Activated naive CD4-positive, alpha-beta T cell treated with anti-CD3 and anti-CD28 coated beads for 36 hours (primary cell): ENCODE measurements at regions not wholly inside any gene's neighbourhood (a gene's known extent, or its start where the extent isn't known, plus 50 kb on each side); places are given as distances from the start of the nearest gene placed in this dataset.
"Not testable (repeated sequence)": the region's sequence is repeated elsewhere in the genome, so short reads cannot be mapped to it uniquely, and the experiment has no call there.

Experiments
- CTCF ChIA-PET: fragments of 350-600 bp; sonication (Branson Sonifier 250); formaldehyde crosslinking; loops from one replicate; lab custom pipeline; 2021; ENCODE audit warnings: antibody characterized with exemption; lab: Charles Lee
- DNase-seq: peaks from one replicate; pipeline ENCODE4 v3.0.0-alpha.2; 2020
- H3K27ac Mint-ChIP-seq: one replicate; pipeline ENCODE4 v1.8.0; 2021; ENCODE audit warnings: mild to moderate bottlenecking, mixed read lengths
- H3K27me3 Mint-ChIP-seq: one replicate; pipeline ENCODE4 v1.8.0; 2021; ENCODE audit warnings: low read depth, mixed read lengths
- H3K36me3 Mint-ChIP-seq: one replicate; pipeline ENCODE4 v1.8.0; 2021; ENCODE audit warnings: low read depth, mixed read lengths
- H3K4me1 Mint-ChIP-seq: one replicate; pipeline ENCODE4 v1.8.0; 2021; ENCODE audit warnings: low read depth, mixed read lengths
- H3K4me3 Mint-ChIP-seq: one replicate; pipeline ENCODE4 v1.8.0; 2021; ENCODE audit warnings: mild to moderate bottlenecking, moderate library complexity, mixed read lengths
- H3K9me3 Mint-ChIP-seq: one replicate; pipeline ENCODE4 v1.8.0; 2021; ENCODE audit warnings: mixed read lengths
- intact Hi-C: fragments of 100-400 bp; cut with micrococcal nuclease; formaldehyde crosslinking; loops from one replicate; pipeline ENCODE4 v1.15.1; 2023

DNA sequence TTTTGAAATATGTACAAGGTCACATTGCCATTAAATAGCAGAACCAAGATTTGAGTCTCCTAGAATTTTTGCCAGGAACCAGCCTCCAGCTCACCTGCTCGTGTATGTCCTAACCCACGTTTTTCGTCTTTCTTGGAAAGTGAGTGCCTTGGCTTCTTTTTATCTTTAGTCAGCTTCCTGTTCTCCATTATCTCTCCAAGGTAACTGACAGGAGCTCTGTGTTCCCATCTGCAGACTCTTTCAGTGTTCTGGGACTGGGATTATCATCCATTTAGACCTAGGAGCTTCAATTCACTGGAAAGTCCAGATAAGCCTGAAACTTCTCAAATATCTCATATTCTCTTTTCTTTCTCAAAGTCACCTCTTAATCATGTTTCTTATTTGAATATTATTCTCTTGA lies 193.7 kb downstream of the ZIC5 start:
- intact Hi-C loops: no loop called here
- DNase-seq: no peak
- Mint-ChIP-seq H3K27ac (no peak overlapping the region), H3K9me3 (peaks cover 9% of the 10 kb centered on the region), H3K36me3 (peaks cover 16% of the 10 kb centered on the region), H3K27me3 (no peaks in the 10 kb centered on the region), H3K4me3 (no peak overlapping the region), H3K4me1 (no peaks in the 10 kb centered on the region)
- CTCF ChIA-PET: no interaction called here

DNA sequence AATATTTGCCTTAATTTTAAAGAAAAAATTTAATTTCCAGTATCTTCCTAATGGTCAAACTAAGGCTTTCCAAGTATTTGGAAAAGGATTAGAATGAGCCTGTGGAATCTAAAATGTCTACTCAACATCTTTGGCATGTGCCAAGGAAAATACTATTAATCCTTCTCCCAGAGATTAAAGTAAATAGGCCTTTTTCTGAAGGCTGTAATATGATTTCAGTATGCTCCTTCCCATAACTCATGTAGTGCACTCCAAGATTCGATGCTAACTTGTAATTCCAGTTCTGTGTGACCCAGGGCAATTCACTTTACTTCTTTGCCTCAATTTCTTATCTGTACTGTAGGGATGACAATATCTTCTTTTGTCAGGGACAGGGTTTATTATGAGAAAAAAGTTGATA lies 196.9 kb downstream of the ZIC5 start:
- CTCF ChIA-PET: no interaction called here
- Mint-ChIP-seq H3K27me3 (no peaks in the 10 kb centered on the region), H3K36me3 (peaks cover 11% of the 10 kb centered on the region), H3K4me3 (no peak overlapping the region), H3K27ac (no peak overlapping the region), H3K4me1 (no peaks in the 10 kb centered on the region), H3K9me3 (no peaks in the 10 kb centered on the region)
- intact Hi-C loops: no loop called here
- no peak for DNase-seq

DNA sequence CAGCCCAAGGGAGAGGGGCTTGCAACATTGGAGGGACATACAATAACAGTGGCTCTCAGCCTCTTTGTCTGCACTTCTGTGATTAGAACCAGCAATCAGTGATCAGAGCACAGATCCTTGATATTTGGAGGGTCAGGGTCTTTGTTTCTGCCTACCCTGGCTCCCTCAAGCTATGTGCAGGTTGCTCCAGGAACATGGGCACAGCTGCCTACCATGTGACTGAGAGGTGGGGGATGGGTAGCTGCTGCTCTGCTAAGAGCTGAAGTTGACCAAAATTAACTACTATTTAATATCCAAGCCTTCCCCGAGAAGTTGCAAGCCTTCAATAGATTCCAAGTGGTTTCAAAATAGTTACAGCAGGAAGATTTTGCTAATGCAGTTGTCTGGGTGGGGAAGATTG lies 202.6 kb downstream of the ZIC5 start:
- Mint-ChIP-seq H3K9me3 (peaks cover 28% of the 10 kb centered on the region), H3K36me3 (peaks cover 22% of the 10 kb centered on the region), H3K4me3 (no peak overlapping the region), H3K4me1 (no peaks in the 10 kb centered on the region), H3K27ac (no peak overlapping the region), H3K27me3 (no peaks in the 10 kb centered on the region)
- CTCF ChIA-PET: no interaction called here
- intact Hi-C loops: no loop called here
- no peak for DNase-seq

DNA sequence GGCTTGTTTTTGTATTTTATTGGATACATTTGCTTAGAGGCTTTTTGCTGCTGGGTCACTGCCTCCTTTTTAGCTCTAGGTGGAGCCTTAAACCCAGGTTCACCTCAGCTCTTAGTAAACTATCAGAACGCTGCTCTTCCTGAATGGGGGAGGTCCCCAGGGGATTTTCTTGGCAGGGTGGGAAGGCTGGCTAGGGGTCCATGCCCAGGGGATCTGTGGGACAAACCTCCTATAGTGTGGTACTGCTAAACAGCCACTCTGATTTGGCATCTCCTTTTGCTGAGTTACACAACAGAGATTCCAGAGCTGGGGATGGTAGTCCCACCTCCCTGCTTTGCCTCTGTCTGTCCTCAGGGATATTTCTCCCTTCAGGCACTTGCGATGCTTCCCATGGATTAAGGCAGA lies 204.9 kb downstream of the ZIC5 start:
- no peak overlapping the region for H3K27ac Mint-ChIP-seq
- peaks cover 30% of the 10 kb centered on the region for H3K36me3 Mint-ChIP-seq
- CTCF ChIA-PET: interaction anchor here (0.6 to 1.0 kb wide), 2 partner anchors 735 to 1336 kb away, joined by 3 to 4 read pairs; no protein-coding TSS in a partner anchor
- no peaks in the 10 kb centered on the region for H3K4me1 Mint-ChIP-seq
- no peak overlapping the region for H3K4me3 Mint-ChIP-seq
- H3K9me3 Mint-ChIP-seq: peaks cover 49% of the 10 kb centered on the region
- intact Hi-C loops: no loop called here
- no peaks in the 10 kb centered on the region for H3K27me3 Mint-ChIP-seq
- no peak for DNase-seq

DNA sequence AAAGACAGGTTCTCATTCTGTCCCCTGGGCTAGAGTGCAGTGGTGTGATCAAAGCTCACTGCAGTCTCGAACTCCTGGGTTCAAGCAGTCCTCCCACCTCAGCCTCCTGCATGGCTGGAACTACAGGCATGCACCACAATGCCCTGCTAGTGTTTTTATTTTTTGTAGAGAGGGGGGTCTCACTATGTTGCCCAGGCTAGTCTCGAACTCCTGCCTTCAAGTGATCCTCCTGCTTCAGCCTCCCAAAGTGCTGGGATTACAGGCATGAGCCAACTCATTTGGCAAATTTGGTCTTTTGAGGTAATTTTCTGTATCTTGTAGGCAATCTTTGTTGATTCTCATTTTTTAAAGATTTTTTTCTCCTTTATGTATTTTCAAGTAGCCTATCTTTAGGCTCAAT lies 205.7 kb downstream of the ZIC5 start:
- intact Hi-C loops: no loop called here
- no peaks in the 10 kb centered on the region for H3K4me1 Mint-ChIP-seq
- H3K9me3 Mint-ChIP-seq: peaks cover 54% of the 10 kb centered on the region
- H3K4me3 Mint-ChIP-seq: no peak overlapping the region
- CTCF ChIA-PET: no interaction called here
- H3K27me3 Mint-ChIP-seq: no peaks in the 10 kb centered on the region
- DNase-seq: no peak
- no peak overlapping the region for H3K27ac Mint-ChIP-seq
- H3K36me3 Mint-ChIP-seq: peaks cover 32% of the 10 kb centered on the region

DNA sequence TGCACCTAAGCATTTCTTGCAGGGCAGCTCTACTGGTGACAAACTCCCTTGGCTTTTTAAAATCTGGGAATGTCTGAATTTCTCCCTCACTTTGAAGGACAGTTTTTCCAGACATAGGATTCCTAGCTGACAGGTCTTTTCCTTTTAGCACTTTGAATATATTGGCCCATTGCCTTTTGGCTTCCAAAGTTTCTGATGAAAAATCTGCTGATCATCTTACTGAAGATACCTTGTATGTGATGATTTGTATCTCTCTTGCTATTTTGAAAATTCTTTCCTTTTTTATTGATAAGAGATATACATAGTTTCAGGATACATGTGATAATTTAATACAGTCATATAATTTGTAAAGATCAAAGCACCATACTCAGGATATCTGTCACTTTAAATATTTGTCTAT lies 211.1 kb downstream of the ZIC5 start:
- H3K4me1 Mint-ChIP-seq: no peaks in the 10 kb centered on the region
- intact Hi-C loops: no loop called here
- CTCF ChIA-PET: interaction anchor here (0.6 to 0.8 kb wide), 3 partner anchors 58 to 762 kb away, joined by 3 to 6 read pairs (median 6); no protein-coding TSS in a partner anchor

DNA sequence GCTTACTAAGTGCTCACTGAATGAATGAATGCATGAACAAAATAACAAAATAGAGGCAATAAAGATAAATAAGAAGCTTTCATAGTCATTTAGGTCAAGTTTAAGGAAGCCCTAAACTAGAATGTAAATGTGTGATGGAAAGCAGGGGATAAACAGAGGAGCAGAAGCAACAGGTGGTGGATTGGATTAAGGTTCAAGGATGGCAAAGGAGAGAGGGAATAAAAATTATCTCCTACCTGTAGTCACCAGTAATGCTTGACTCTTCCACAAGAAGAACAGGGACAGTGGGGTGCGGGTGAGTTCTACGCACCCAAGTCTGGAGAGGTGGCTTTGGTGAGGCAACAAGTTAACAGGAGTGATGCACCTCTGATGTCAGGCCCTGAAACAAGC lies 212.4 kb downstream of the ZIC5 start:
- no peaks in the 10 kb centered on the region for H3K27me3 Mint-ChIP-seq
- no peak overlapping the region for H3K4me3 Mint-ChIP-seq
- H3K36me3 Mint-ChIP-seq: peaks cover 13% of the 10 kb centered on the region
- no peaks in the 10 kb centered on the region for H3K4me1 Mint-ChIP-seq
- CTCF ChIA-PET: no interaction called here
- H3K27ac Mint-ChIP-seq: no peak overlapping the region
- DNase-seq: no peak
- intact Hi-C loops: no loop called here
- H3K9me3 Mint-ChIP-seq: peaks cover 36% of the 10 kb centered on the region

More for the DNA sequence above, 211.1 kb downstream of the ZIC5 start:
- no peak overlapping the region for H3K4me3 Mint-ChIP-seq
- peaks cover 15% of the 10 kb centered on the region for H3K36me3 Mint-ChIP-seq
- H3K27ac Mint-ChIP-seq: no peak overlapping the region
- no peaks in the 10 kb centered on the region for H3K27me3 Mint-ChIP-seq
- no peak for DNase-seq
- H3K9me3 Mint-ChIP-seq: peaks cover 46% of the 10 kb centered on the region

DNA sequence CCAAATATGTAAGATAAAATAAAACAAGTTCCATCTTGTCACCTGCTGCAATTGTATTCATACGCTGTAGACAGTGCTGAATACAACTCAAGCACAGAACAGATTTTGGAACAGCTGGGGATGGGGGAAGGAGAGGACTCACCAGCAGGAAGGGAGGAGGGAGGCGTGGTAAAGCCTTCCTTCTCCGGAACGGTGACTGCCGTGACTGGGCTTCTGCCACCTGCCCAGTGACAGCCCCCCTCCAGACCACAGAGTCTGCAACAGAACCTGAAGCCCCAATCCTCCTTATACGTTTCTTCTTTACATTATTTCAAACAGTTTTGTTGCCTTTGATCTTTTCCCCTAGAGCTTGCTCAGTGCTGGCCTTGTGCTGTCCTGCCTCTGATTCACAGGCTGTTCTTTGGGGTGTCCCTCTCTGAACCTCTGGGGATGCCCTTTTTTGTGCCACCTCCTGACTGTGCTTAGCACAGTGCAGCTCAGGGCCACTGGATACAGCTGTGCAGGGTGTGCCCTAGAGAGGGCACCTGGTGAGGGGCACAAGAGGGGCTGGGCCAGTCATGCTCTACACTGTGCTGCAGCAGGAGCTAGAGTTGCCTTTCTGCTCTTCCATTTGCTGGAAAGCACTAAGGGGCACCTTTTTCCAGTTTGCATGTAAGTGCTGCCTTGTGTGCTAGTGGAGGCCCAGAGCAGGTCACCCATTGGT lies 213.0 kb downstream of the ZIC5 start:
- DNase-seq: no peak
- CTCF ChIA-PET: interaction anchor here (1.4 kb wide), 1 partner anchor 13 kb away, joined by 3 read pairs; no protein-coding TSS in a partner anchor

DNA sequence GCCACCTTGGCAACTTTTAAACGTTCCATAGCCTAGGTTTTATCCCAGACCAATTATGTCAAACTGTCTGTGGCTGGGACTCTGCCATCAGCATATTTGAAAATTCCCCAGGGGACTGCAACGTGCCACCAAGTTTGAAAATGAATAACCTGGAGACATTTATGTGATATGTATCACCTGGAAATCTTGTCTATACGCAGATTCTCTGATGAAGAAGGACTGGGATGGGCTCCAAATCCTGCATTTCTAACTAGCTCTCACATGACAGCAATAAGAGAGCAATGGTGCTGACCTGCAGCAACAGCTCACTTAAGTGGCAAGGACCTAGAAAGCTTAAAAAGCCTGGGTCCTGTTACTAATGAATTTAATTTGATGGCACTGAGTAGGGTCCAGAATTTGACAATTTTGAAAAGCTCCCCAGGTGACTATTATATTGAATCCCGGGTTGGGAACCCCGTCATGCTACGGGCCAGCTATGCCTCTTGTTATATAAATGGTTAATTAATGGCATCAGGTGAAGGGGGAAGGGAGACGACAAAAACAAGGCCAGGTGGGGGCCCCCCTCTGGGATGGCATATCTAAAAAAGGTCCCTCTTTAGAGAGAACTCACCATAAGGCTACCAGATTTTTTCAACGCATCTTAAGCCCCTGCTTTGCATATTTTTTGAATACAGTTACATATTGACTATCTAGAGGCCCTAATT lies 213.7 kb downstream of the ZIC5 start:
- Mint-ChIP-seq H3K27ac (no peak overlapping the region), H3K4me1 (no peaks in the 10 kb centered on the region), H3K36me3 (peaks cover 8% of the 10 kb centered on the region), H3K9me3 (peaks cover 27% of the 10 kb centered on the region), H3K4me3 (no peak overlapping the region), H3K27me3 (no peaks in the 10 kb centered on the region)
- CTCF ChIA-PET: interaction anchor here (0.7 to 1.4 kb wide), 2 partner anchors 12 to 1940 kb away, joined by 3 read pairs; no protein-coding TSS in a partner anchor
- no peak for DNase-seq
- intact Hi-C loops: no loop called here

More for the DNA sequence above, 213.0 kb downstream of the ZIC5 start:
- peaks cover 9% of the 10 kb centered on the region for H3K36me3 Mint-ChIP-seq
- H3K4me3 Mint-ChIP-seq: no peak overlapping the region
- no peaks in the 10 kb centered on the region for H3K4me1 Mint-ChIP-seq
- no peaks in the 10 kb centered on the region for H3K27me3 Mint-ChIP-seq
- peaks cover 34% of the 10 kb centered on the region for H3K9me3 Mint-ChIP-seq
- intact Hi-C loops: no loop called here
- no peak overlapping the region for H3K27ac Mint-ChIP-seq

DNA sequence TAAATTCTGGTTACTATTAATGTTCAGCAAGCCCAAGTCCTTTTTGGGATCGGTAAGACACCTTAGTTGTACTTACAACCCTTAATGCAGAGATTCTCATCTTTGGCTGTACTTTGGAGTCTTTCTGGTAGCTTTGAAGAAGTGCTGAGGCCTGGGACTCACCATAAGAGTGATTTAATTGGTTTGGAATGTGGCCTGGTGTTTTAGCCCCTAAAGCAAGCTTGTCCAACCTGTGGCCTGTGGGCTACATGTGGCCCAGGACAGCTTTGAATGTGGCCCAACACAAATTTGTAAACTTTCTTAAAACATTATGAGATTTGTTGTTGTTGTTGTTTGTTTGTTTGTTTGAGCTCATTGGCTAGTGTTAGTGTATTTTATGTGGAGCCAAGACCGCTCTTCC lies 215.3 kb downstream of the ZIC5 start:
- H3K4me3 Mint-ChIP-seq: no peak overlapping the region
- no peak overlapping the region for H3K27ac Mint-ChIP-seq

DNA sequence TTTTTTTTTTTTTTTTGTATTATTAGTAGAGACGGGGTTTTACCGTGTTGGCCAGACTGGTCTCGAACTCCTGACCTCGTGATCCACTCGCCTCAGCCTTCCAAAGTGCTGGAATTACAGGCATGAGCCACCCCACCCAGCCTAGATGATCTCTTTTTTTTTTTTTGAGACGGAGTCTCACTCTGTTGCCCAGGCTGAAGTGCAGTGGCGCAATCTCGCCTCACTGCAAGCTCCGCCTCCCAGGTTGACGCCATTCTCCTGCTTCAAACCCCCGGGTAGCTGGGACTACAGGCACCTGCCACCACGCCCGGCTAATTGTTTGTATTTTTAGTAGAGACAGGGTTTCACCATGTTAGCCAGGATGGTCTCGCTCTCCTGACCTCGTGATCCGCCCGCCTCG lies 216.8 kb downstream of the ZIC5 start:
- DNase-seq, H3K27me3 Mint-ChIP-seq, H3K27ac Mint-ChIP-seq, H3K4me1 Mint-ChIP-seq, intact Hi-C loops, H3K4me3 Mint-ChIP-seq, H3K9me3 Mint-ChIP-seq, H3K36me3 Mint-ChIP-seq: not testable (repeated sequence)
- CTCF ChIA-PET: interaction anchor here (0.7 kb wide), 1 partner anchor 14 kb away, joined by 5 read pairs; no protein-coding TSS in a partner anchor

More for the DNA sequence above, 215.3 kb downstream of the ZIC5 start:
- intact Hi-C loops: no loop called here
- peaks cover under 1% of the 10 kb centered on the region for H3K36me3 Mint-ChIP-seq
- peaks cover 12% of the 10 kb centered on the region for H3K9me3 Mint-ChIP-seq
- H3K27me3 Mint-ChIP-seq: no peaks in the 10 kb centered on the region
- DNase-seq: no peak
- no peaks in the 10 kb centered on the region for H3K4me1 Mint-ChIP-seq
- CTCF ChIA-PET: no interaction called here

DNA sequence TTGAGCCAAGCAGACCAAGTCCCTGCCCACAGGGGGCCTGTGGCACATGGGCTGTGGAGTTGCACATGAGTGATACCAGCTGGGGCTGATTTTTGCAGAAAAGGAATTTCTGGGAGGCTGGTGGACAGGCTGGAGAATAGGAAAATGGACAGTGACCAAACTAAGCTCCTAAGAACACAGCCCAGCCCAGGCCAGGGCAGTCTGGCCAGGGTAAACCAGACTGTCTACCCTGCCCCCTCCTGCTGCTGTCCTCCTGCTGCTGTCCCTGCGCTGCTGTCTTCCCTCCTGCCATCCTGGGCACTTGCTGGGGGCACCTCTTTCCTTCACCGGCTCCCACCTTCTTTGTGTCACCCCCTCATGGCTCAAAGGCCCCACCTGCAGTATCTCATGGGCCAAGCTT lies 219.2 kb downstream of the ZIC5 start:
- CTCF ChIA-PET: no interaction called here

More for the DNA sequence above, 219.2 kb downstream of the ZIC5 start:
- no peaks in the 10 kb centered on the region for H3K36me3 Mint-ChIP-seq
- DNase-seq: no peak
- intact Hi-C loops: no loop called here
- no peaks in the 10 kb centered on the region for H3K4me1 Mint-ChIP-seq
- no peaks in the 10 kb centered on the region for H3K9me3 Mint-ChIP-seq
- H3K4me3 Mint-ChIP-seq: no peak overlapping the region
- H3K27ac Mint-ChIP-seq: no peak overlapping the region
- no peaks in the 10 kb centered on the region for H3K27me3 Mint-ChIP-seq
